ENCODE measurements at regions not wholly inside any gene's neighbourhood (a gene's known extent, or its start where the extent isn't known, plus 50 kb on each side); places are given as distances from the start of the nearest gene placed in this dataset.

GRCh38 chr6:114579486-114579885 lies 236.7 kb upstream of the HS3ST5 start:
- H3K4me3 ChIP-seq = no peak overlapping the region
- no peak for DNase-seq
- no peaks in the 10 kb centered on the region for H3K4me1 ChIP-seq
- H3K27me3 ChIP-seq (replicated peaks in 1 of 7) = no peaks in the 10 kb centered on the region
- intact Hi-C loops (cut with DNase I; ENCODE audit: low total_unique reads) = no loop called here
- no peak overlapping the region for H3K27ac ChIP-seq
- no peak for TF ChIP-seq POLR2A (IDR thresholded peaks at IDR 0.05)
- no peak for TF ChIP-seq CTCF (IDR thresholded peaks at IDR 0.05 in 8 of 11, conservative IDR thresholded peaks at IDR 0.05 in 3 of 11)
- no peak for TF ChIP-seq POLR2AphosphoS5 (IDR thresholded peaks at IDR 0.05)
- peaks cover 0 to 37% (median 28%) of the 10 kb centered on the region in 8 donors for H3K9me3 ChIP-seq
- no peaks in the 10 kb centered on the region for H3K36me3 ChIP-seq

- no peaks in the 10 kb centered on the region for H3K36me3 ChIP-seq
- no peaks in the 10 kb centered on the region for H3K27me3 ChIP-seq (replicated peaks in 1 of 7)
- intact Hi-C loops (cut with DNase I; ENCODE audit: low total_unique reads) = no loop called here
- no peak for DNase-seq
- no peak overlapping the region for H3K4me3 ChIP-seq
- H3K9me3 ChIP-seq = peaks cover 0 to 23% (median 15%) of the 10 kb centered on the region in 8 donors
- 27 to 40% (median 37%) methylated on average over 1 of the region's 1 CpG for WGBS, 5 donors
- H3K27ac ChIP-seq = no peak overlapping the region
- TF ChIP-seq CTCF (IDR thresholded peaks at IDR 0.05 in 8 of 11, conservative IDR thresholded peaks at IDR 0.05 in 3 of 11) (no peak), POLR2AphosphoS5 (IDR thresholded peaks at IDR 0.05) (no peak), POLR2A (IDR thresholded peaks at IDR 0.05) (no peak)
- no peaks in the 10 kb centered on the region for H3K4me1 ChIP-seq
Measured at GRCh38 chr6:114577109-114577508, 234.3 kb upstream of the HS3ST5 start.

DNA sequence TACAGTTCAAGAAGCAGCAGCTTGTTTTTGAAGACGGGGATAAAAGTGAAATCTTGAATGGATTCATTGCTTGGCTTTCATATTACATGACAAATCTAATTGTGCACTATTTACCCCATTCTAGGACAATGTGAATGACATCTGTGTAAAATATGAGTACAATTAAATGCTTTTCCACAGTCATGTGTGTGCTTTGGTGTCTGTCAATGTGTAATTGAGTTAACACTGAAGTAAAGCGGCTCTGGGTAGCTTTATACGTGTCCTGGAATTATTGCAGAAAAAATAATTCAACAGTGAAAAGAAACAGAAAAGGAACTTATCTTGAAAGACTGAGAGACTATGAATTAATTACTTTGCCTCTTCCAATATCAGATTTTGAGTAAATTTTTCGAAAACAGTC lies 233.5 kb upstream of the HS3ST5 start:
- H3K9me3 ChIP-seq = peaks cover 0 to 15% (median 7%) of the 10 kb centered on the region in 8 donors
- no peaks in the 10 kb centered on the region for H3K27me3 ChIP-seq (replicated peaks in 1 of 7)
- H3K36me3 ChIP-seq = no peaks in the 10 kb centered on the region
- TF ChIP-seq POLR2A (IDR thresholded peaks at IDR 0.05) = no peak
- no peak for TF ChIP-seq CTCF (IDR thresholded peaks at IDR 0.05 in 8 of 11, conservative IDR thresholded peaks at IDR 0.05 in 3 of 11)
- TF ChIP-seq POLR2AphosphoS5 (IDR thresholded peaks at IDR 0.05) = no peak
- H3K4me3 ChIP-seq = no peak overlapping the region
- 70 to 80% (median 77%) methylated on average over 4 of the region's 4 CpGs for WGBS, 5 donors
- intact Hi-C loops (cut with DNase I; ENCODE audit: low total_unique reads) = no loop called here
- no peak overlapping the region for H3K27ac ChIP-seq
- DNase-seq = no peak
- no peaks in the 10 kb centered on the region for H3K4me1 ChIP-seq

- 71 to 79% (median 79%) methylated on average over 3 of the region's 3 CpGs for WGBS, 5 donors
- Histone ChIP-seq H3K36me3 (no peaks in the 10 kb centered on the region), H3K4me1 (no peaks in the 10 kb centered on the region), H3K27ac (no peak overlapping the region), H3K4me3 (no peak overlapping the region), H3K9me3 (peaks cover 0 to 20% (median 5%) of the 10 kb centered on the region in 8 donors), H3K27me3 (replicated peaks in 1 of 7) (no peaks in the 10 kb centered on the region)
- intact Hi-C loops (cut with DNase I; ENCODE audit: low total_unique reads) = no loop called here
- DNase-seq = no peak
- TF ChIP-seq CTCF (IDR thresholded peaks at IDR 0.05 in 8 of 11, conservative IDR thresholded peaks at IDR 0.05 in 3 of 11) (no peak), POLR2A (IDR thresholded peaks at IDR 0.05) (no peak), POLR2AphosphoS5 (IDR thresholded peaks at IDR 0.05) (no peak)
Measured at GRCh38 chr6:114569669-114570068, 226.8 kb upstream of the HS3ST5 start.
